Heart left ventricle (tissue), 16 donors: ENCODE measurements at regions not wholly inside any gene's neighbourhood (a gene's known extent, or its start where the extent isn't known, plus 50 kb on each side); places are given as distances from the start of the nearest gene placed in this dataset.

Source experiments
- ATAC-seq, 4 donors: fragments of 200-7000 bp; cut with Tn5 transposase; one replicate each; pipeline ENCODE4 v1.9.1; 2020 to 2022; ENCODE audit warnings: moderate library complexity in 4 of 4, mild to moderate bottlenecking in 3 of 4, moderate number of reproducible peaks in 1 of 4
- DNase-seq, 5 donors: peaks; one replicate each; pipeline ENCODE4 v3.0.0-alpha.2; 2020
- H3K27ac ChIP-seq, 12 donors: fragments of 200-600 bp; sonication (generic) in 4 of 12; one replicate each; pipeline versions ENCODE4 v1.5.0 to v1.8.0; 2016 to 2022; ENCODE audit warnings: mild to moderate bottlenecking in 2 of 12
- H3K27me3 ChIP-seq, 9 donors: fragments of 200-600 bp; sonication (generic) in 2 of 9; one replicate each; pipeline versions ENCODE4 v1.5.1 to v1.8.0; 2016 to 2022; ENCODE audit warnings: mild to moderate bottlenecking in 3 of 9
- H3K36me3 ChIP-seq, 9 donors: fragments of 200-600 bp; sonication (generic) in 2 of 9; one replicate each; pipeline versions ENCODE4 v1.5.0 to v1.8.0; 2018 to 2022; ENCODE audit warnings: mild to moderate bottlenecking in 2 of 9
- H3K4me1 ChIP-seq, 12 donors: fragments of 200-600 bp; sonication (generic) in 4 of 12; one replicate each; pipeline versions ENCODE4 v1.5.0 to v1.8.0; 2016 to 2022; ENCODE audit warnings: mild to moderate bottlenecking in 3 of 12
- H3K4me3 ChIP-seq, 12 donors: fragments of 200-600 bp; sonication (generic) in 4 of 12; one replicate each; pipeline versions ENCODE4 v1.5.0 to v1.8.0; 2017 to 2022; ENCODE audit warnings: mild to moderate bottlenecking in 9 of 12, moderate library complexity in 4 of 12
- H3K9me3 ChIP-seq, 12 donors: fragments of 200-600 bp; sonication (generic) in 4 of 12; one replicate each; pipeline versions ENCODE4 v1.5.0 to v1.8.0; 2016 to 2022; ENCODE audit warnings: mild to moderate bottlenecking in 1 of 12
- CTCF ChIP-seq, 12 donors: fragments of 200-600 bp; sonication (generic) in 4 of 12; IDR thresholded peaks; one replicate each; pipeline versions ENCODE4 v1.5.0 to v1.8.0; 2018 to 2022; ENCODE audit warnings: antibody characterized with exemption in 12 of 12, mild to moderate bottlenecking in 5 of 12
- POLR2A ChIP-seq, 2 donors: fragments of 450-650 bp; IDR thresholded peaks; one replicate each; pipeline ENCODE4 v1.6.1; 2017; ENCODE audit warnings: antibody characterized with exemption in 2 of 2, mild to moderate bottlenecking in 2 of 2, moderate library complexity in 2 of 2
- whole genome bisulfite sequencing, 4 donors: extraction: QIAGEN DNeasy Blood & Tissue Kit in 2 of 4; methylation state at CpG; one replicate each; pipeline versions ENCODE4 v1.1.5 to v1.1.7; 2013 to 2018; 5-methylcytosine and 5-hydroxymethylcytosine counted together
- intact Hi-C, 10 donors: fragments of 100-400 bp; cut with DNase I; formaldehyde crosslinking; loops; one replicate each; pipeline versions ENCODE4 v1.11.1 to v1.14.2; 2022
- donor health status: ischemic (EF 13 %, LVEDD 7.1; RV severe dilation, severe dysfunction).
- donor health status: healthy with polysubstance abuse.
- donor health status: DM: no; HTN: yes; CAD: no.
- donor health status: DM: no; HTN: no; CAD: no.
- donor health status: ischemic (EF 25% LVEDD 6.9; RV normal size, moderate dysfunction).
- donor health status: ischemic (EF 25% LVEDD 5.7; RV mildly dilated, moderate dysfunction).
- donor health status: healthy.
- donor health status: DM: yes; HTN: yes; CAD: no.
- donor health status: ischemic (EF 35%, LVEDD 5.7; RV mildly dilated, moderate dysfunction).
- donor health status: nonischemic (EF 11% LVEDD 7.7; RV severe dilation, severe dysfunction).
- donor health status: DM: yes; HTN: yes; CAD: no.
- donor health status: PGD.
- donor health status: ischemic (EF 29% LVEDD 5.4; RV normal size, mild dysfunction).
- donor health status: nonischemic (EF 23%, LVEDD 6.1; RV moderate dilation, normal function).

GRCh38 chr7:38107486-38107893, 70.6 kb upstream of the STARD3NL start:
- intact Hi-C loops = loop anchor here (1.0 to 10.0 kb wide), 11 partner anchors 115 to 267 kb away; partner anchors contain the start of gene SFRP4 (in 6 of the 10)
- DNase-seq (peak in 4 of 5 donors; percentile 28 to 56 (median 34)), ATAC-seq (peak in 3 of 4 donors; percentile 71 to 82 (median 72))
- Histone ChIP-seq H3K27me3 (no peaks in the 10 kb centered on the region), H3K4me3 (no peak overlapping the region), H3K4me1 (no peaks in the 10 kb centered on the region), H3K27ac (no peak overlapping the region), H3K36me3 (no peaks in the 10 kb centered on the region), H3K9me3 (no peaks in the 10 kb centered on the region)
- TF ChIP-seq POLR2A (IDR thresholded peaks at IDR 0.05) = no peak
- peak; percentile 54 to 88 (median 76) for TF ChIP-seq CTCF (IDR thresholded peaks at IDR 0.05)
- 29 to 31% (median 30%) methylated on average over 3 of the region's 3 CpGs for WGBS, 4 donors

- ATAC-seq (no peak), DNase-seq (no peak)
- H3K4me1 ChIP-seq = no peaks in the 10 kb centered on the region
- 74 to 84% (median 82%) methylated on average over 2 of the region's 2 CpGs for WGBS, 4 donors
- no peak overlapping the region for H3K27ac ChIP-seq
- TF ChIP-seq CTCF (IDR thresholded peaks at IDR 0.05) (no peak), POLR2A (IDR thresholded peaks at IDR 0.05) (no peak)
- no peaks in the 10 kb centered on the region for H3K36me3 ChIP-seq
- H3K4me3 ChIP-seq = no peak overlapping the region
- intact Hi-C loops = no loop called here
- no peaks in the 10 kb centered on the region for H3K9me3 ChIP-seq
- peaks cover 0 to 3% (median 0%) of the 10 kb centered on the region in 9 donors for H3K27me3 ChIP-seq
These were observed 66.0 kb upstream of the STARD3NL start for GRCh38 chr7:38112075-38112474.

GRCh38 chr7:38120076-38120475, 58.0 kb upstream of the STARD3NL start:
- Histone ChIP-seq H3K27ac (no peak overlapping the region), H3K4me1 (no peaks in the 10 kb centered on the region), H3K9me3 (peaks cover 0 to 27% (median 0%) of the 10 kb centered on the region in 12 donors), H3K4me3 (no peak overlapping the region), H3K27me3 (peaks cover 0 to 3% (median 0%) of the 10 kb centered on the region in 9 donors), H3K36me3 (no peaks in the 10 kb centered on the region)
- DNase-seq (no peak), ATAC-seq (no peak)
- 90 to 96% (median 93%) methylated on average over 1 of the region's 1 CpG for WGBS, 4 donors
- intact Hi-C loops = no loop called here
- TF ChIP-seq POLR2A (IDR thresholded peaks at IDR 0.05) = no peak
- no peak for TF ChIP-seq CTCF (IDR thresholded peaks at IDR 0.05)

- ATAC-seq (no peak), DNase-seq (no peak)
- H3K36me3 ChIP-seq = no peaks in the 10 kb centered on the region
- intact Hi-C loops = no loop called here
- TF ChIP-seq POLR2A (IDR thresholded peaks at IDR 0.05) (no peak), CTCF (IDR thresholded peaks at IDR 0.05) (no peak)
- H3K9me3 ChIP-seq = peaks cover 0 to 27% (median 0%) of the 10 kb centered on the region in 12 donors
- H3K27ac ChIP-seq = no peak overlapping the region
- H3K4me1 ChIP-seq = no peaks in the 10 kb centered on the region
- no peak overlapping the region for H3K4me3 ChIP-seq
- H3K27me3 ChIP-seq = peaks cover 0 to 3% (median 0%) of the 10 kb centered on the region in 9 donors
- WGBS, 4 donors = 73 to 80% (median 77%) methylated on average over 4 of the region's 4 CpGs
These were observed 55.5 kb upstream of the STARD3NL start for GRCh38 chr7:38122501-38122900.
